Hippocampal formation (tissue), 2 donors: ENCODE measurements at regions not wholly inside any gene's neighbourhood (a gene's known extent, or its start where the extent isn't known, plus 50 kb on each side); places are given as distances from the start of the nearest gene placed in this dataset.

ENCODE experiments used
- DNase-seq, 2 donors: peaks; one replicate each; lab custom pipeline; 2025; lab: John Stamatoyannopoulos, UW

DNA sequence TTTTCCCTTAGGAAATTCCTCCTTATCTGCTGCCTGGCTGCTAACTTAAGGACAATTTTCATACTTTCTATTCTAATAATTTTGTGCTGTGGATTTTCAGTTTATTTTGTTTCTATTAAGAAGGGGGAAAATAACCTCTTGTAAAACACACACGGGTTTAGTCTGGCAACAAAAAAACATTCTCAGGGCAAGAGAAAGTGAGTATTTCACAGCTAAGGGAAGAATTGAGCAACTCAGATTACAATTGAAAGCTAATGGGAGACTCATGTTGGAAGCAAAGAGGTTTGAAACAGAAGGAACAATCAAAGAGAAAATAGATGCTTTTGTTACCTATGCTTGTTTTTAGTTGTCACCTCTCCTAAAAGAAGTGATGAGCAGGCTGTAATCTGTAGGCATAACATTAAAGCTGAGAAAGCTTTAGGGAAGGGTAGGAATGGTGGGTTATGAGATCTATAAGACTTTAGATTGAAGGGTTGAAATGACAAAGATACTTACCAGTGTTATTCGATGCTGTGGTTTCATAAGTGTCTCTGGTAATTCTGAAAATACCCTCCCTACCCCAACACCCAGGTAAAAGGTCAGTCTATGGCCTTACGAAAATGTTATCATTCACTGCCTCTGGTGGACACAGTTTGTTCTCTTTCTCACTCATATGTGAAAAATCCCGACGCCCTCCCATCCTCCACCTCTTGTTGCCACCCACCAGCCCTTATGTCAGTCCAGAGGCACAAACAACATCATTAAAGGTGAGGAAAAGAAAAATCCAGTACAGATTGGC, 510.9 kb downstream of the TXNL1 start:
- DNase-seq = no peak

DNA sequence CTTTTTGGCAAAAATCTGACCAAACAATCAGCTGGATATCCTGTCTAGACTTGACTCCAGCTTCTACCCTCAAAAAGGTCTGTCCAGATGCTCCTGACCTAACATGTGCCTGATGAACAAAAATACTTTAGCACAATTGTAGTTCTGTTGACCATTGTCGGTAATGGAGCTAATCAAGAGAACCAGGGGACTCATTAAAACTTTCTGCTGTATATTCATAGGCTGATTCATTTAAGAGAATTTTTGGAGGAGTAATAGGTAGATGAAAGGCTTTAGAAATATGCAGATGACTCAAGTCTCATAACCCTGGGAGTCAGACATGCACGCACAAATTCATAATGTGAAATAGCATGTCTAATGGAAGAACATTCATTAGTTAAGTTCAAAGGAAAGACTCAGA, 514.2 kb downstream of the TXNL1 start:
- DNase-seq = no peak

DNA sequence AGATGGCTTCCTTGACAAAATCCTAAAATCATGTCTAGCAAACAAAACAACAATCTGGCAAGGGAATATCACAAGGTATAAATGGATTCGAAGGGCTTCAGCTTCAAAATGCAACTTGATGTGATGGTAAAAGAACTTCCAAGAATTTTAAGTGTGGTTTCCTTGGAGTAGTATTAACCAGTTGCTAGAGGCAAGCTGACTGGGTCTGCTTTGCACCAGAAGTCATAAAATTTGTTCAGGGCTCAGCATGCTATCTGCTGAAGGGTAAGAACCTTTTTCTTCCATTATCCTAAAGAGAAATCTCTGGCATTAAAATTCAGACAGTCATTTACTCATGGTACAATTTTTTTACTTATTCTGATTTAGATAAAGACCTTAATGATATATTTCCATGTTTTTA, 516.7 kb downstream of the TXNL1 start:
- no peak for DNase-seq

DNA sequence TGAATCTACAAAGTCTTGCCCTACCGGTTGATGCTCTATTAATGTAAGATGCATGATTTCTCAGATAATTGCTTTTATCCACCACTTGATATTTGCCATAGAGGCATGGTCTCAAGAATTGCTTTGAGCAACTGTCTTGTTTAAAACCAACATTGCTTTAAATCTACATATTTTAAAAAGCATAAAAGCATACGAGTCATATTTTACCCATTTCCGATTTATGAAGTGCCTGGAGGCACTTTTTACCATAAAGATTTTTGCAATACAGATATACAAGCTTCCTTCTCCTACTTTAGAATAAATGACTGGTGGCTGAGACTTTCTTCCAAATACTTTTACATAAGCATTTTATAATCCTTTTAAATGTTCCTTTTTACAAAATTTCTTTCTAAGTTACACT, 517.6 kb downstream of the TXNL1 start:
- no peak for DNase-seq

DNA sequence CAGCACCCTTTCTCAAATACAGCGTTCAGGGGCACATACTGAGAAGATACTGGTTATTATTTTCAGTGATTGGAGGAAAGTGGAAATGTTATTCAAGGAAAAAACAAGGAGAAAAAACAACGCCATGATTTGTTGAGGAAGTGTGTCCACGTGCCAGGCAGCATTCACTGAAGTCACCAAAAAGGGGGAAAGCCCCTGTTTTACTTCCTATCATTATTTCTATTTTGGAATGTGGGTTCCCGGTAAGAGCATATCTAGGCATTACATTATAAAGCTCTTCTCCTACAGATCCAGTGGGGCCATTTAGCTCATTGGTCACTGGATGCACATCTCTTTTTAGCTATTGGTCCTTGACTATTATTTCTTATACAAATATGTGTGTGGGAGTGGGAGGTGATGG, 518.7 kb downstream of the TXNL1 start:
- DNase-seq = no peak

DNA sequence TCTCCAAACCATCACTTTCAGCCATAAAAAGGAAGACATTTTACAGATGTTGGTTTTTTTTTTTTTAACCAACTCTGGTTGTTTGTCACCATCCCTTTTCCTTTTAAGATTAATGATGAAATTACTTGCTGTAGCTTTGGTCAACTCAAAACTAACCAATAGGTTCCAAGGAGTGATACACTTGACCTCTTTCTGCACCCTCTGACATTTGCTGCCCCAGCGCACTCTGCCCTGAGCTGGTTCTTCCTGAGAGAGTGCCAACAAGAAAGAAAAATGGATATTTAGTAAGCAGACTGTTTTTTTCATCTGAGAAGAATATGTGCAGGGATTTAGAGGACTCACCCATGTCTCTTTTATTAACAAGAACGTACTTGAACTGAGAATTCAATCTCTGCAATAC, 520.0 kb downstream of the TXNL1 start:
- DNase-seq = no peak

DNA sequence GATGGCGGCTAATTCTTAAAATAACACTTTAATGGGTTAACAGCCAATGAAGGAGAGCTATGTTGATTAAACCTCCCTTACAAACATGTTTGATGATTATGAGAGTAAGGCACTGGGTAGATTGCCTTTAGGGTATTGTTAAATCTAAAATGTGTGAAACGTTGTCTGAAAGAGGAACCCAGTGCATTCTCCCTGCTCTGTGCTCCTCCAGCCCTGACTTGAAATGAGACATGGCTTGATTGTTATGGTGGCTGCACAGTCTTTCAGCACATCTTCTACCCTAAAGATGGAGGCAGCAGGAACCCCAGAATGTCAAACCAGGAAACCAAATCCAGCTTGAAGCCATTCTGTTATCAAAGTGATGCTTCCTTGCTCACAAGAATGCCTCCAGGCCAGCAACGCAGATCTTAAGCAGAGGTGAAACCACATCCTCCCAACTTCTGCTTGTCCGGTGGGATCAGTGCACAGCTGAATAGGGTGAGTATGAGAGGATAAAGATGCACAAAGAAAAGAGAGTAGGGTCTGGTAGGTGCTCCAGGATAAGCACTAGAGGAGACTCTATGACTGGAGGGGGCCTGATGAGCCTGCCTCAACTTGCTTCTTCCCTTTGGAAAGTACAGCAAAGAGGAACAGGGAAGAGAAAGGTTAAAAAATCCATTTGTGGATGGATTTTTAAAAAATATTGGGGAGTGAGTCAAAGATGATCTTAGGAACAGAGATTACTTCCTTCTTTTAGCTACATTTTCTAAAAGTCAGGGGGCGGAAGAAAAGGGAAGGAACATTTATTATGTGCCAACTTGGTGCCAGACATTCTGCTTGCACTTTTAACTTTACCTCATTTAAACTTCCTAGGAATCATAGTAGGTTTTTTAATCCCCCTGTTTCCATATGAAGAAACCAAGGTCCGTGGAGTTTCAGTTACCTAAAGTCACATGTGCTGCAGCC, 523.0 kb downstream of the TXNL1 start:
- DNase-seq = no peak

DNA sequence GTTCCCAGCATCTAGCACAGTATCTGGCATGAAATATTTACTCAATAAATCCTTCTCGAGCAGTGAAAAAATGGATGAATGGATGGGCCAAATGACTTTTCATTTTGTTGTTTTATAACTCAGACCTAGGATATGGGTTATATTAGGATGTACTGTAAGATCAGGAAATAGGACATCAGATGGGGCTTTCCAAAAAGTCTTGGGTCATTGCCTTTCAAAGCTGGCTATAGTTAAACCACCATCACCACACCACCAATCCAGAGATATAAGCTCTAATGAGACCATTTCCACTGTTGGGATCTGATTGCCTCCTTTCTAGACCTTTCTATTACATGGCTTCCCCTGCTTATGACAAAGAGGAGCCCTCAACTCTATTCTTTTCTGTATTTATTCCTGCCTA, 525.0 kb upstream of the TCF4 start:
- DNase-seq = no peak

DNA sequence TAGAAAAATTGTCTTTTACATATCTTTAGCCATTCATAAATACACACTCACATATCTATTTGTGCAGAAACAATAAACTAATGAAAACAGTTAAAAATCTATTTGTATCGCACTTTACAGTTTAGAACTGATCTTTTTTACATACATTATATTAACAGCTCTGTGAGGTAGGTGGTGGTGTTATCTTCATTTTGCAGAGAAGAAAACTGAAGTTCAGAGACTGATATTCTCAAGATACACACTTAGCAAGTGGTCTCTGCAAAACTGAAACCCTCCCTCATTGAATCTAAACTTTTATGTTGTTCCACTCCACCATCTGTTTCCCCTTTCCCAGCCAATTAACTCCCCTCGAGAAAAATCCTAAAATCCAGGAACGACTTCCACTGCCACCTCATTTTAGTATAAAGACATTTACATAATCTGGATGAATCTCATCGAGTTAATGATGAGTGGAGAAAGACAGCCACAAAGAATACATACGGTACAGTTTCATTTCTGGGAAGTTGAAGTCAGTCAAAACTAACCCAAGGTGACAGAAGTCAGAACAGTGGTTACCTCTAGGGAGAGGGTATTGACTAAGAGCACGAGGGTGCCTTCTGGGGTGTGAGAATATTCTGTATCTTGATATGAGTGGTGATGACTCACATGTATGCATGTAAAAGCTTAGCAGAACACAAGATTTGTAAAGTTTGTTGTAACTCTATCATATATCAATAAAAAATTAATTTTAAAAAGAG, 524.2 kb upstream of the TCF4 start:
- DNase-seq = no peak

DNA sequence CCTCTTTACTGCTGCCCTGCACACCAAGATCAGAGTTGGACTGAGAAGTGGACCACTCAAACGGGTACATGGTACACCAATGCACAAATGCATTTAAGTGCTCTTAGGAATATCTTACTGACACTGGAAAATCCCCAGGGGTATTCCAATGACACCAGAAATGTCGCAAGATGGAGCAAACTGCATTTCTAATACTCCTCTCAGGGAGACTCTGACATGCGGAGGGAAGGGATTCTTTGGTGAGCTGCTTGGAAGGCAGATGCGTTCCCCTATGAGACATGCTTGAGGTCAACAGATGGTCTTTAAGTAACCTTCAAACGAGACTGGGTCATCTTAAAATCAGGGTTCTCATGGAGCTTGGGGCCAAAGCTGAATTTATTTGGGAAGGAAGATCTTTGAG, 521.8 kb upstream of the TCF4 start:
- DNase-seq = no peak

DNA sequence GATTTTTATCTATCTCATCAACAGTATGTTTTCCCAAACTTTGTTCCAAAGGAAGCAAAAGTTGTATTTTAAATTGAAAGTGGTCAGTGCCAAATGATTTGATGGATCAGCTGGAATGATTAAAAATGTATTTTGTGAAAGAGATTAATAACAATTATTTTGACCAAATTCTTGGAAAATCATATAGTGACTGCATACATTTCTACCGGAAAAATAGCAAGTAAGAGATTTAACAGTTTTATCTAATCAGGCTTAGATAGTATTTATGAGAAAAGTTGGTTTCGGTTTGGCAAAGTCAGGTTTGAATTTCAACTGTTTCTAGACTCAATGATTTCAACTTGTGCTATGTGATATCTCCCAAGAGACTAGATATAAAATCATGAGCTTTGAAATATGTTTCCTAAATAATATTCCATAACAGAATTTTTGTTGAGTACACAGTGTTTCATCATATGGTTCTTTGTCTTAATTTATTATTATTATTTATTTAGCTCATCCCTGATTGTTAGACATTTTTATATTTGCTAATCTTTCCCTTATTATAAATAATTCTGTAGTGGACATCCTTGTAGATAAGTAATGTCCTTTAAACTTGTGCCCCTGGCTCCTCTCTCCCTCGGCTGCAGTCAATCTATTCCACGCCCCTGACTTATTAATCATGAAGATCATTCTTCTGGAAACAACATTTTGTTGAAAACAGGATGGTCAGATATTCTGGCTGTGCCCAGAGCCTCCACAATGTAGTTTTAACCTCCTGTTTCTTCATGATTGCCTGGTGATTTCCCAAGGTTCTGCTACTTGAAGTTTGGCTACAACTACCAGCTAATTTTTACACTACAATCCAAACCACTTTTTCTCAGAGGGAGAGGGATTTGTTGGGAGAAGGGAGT, 520.7 kb upstream of the TCF4 start:
- no peak for DNase-seq

DNA sequence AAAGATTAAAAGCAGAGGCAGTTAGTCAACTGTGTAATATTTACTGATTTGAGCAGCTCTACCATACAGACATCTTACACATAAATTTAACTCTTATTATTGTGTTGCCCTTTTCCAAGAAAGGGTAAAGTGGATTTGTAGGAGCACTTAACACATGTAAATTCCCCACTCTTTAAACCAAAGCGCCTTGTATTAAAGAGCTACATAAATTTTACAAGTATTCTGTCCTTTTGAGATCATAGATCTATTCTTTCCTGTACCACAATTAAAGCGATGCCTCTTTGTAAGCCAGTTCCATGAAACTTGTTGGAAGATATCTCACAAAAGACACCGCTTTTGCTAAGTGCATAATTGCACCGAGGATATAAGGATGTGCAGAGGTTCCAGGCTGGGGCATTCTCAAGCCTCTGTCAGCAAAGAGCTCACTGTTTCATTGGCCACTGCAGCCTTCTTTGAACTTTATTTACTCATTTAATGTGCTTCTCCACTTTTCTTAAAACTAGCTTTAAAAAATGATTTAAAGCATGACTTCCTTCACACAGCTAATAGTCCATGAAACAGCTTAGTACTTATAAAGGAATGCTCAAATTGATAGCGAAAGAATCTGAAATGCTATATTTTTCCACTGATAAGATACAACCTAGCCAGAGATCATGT, 520.0 kb upstream of the TCF4 start:
- no peak for DNase-seq

DNA sequence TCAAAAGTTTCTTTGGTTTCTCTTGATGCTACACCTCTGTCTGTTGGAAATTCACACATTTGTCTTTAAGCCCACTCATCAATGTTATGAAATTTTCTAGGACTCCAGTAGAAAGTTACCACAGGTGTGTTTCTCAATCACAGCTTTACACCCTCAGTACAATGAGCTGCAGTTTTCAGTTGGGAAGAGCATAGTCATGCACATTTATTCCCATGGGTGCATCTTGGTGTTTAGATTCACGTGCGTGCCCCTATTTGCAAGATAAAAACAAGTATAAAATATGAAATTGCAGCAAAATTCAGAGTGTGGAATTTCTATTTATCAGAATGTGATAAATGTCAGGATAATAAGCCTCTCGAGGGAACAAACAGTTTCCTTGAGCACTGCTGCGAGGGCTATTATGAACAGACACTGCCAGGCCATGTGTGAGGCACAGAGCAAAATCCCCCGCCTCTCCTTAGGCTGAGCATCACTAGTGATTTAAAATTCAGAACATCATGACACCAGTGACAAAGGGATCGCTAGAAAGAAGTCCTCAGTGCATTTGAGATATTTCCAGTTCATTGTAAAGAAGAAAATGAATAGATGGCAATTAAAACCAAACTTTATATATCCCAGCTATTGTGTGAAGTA, 512.2 kb upstream of the TCF4 start:
- no peak for DNase-seq

DNA sequence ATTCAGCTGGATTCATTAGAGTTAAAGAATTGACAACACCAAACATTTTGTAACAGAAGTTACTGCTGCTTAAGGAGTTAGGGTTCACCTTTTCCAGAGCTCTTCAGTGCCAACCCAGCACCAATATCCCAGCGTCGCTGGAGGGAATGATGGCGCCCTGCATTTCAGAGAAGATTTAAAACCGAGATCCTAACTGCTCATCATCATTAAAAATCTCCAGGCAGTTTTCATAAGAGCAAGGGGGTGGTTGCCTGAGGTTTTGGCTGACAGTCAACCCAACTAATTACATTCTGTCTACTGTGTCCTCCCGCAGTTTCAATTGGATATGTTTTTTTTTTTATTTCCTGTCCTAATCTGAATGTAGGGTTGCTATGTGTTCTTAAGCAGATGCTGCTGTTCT, 509.6 kb upstream of the TCF4 start:
- no peak for DNase-seq

DNA sequence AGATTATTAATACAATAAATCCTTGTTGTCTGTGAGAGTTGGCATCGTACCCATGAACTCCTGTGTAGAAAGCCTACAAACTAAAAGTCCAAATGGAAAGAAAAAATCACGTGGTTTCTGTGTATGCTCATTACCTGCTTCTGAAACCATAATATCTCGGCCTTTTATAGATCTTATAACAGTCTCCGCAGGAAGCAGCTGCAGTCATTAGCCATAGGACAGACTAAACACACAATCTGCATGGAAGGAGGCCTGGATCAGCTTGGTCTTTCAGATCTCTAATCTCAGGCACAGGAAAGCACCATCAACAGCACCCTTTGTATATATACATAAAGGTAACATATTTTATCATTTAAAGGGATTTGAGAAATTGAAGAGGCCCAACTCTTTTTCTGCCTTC, 508.9 kb upstream of the TCF4 start:
- DNase-seq = no peak

DNA sequence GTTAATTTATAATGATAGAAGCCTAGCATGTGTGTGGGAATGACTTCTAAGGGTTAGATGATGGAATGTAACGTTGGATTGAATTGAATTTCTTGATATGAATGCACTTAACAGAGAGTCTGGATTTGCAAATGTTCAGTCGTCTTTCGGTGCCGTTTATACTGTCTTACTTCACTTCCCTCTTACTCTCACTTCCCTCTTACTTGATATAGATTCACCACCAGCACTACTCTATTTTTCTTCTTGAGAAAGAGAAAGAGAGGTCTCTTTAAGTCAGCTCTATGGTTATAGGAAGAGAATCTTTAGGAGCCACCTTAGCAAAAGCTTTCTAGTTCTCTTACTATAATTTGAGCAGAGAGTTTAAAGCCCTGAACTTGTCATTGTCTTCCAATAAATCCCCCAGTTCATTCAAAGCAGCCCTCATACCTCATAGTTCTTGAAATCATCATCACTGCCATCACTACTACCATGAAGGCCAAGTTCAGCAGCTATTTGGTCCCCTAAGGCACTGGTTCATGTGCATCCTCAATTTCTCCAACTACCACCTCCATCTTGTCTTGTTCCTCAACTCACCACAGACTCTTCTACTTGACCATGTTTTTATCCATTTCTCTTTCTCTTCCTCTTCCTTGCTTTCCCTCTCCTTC, 501.7 kb upstream of the TCF4 start:
- no peak for DNase-seq

DNA sequence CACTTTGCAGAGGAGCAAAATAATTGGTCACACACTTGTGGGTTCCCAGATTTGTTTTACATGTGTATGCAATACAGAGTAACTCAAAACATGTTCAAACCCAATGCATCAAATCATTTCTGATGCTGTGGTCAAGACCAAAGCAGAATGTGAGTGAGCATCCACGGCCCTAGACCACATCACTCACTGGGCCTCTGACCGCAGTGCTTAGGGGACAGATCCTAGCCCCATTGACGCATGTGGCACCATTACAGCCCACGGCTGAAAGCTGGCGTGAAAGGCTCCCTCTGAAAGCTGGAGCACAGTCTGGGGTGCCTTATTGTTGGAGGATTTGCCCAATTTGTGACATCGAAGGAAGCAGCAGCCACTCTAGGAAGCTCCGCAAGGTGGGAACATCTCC, 498.8 kb upstream of the TCF4 start:
- no peak for DNase-seq

DNA sequence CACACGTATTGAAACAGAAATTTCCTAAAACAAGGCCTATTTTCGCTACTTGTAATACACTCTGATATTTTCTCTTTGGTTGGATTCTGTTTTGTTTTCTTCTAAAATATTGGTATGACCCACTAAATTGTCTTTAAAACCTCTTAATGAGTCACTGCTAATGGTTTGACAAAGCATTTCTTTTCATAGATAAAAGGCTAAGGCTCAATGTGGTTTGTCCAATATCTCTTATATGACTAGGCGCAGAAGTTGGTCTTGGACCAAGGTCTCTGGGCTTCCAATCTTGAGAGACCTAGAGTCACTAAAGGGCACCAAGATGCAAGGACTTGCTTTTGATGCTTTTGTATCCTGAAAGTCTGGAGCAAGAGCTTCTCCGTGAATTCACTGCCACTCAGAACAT, 498.2 kb upstream of the TCF4 start:
- no peak for DNase-seq

DNA sequence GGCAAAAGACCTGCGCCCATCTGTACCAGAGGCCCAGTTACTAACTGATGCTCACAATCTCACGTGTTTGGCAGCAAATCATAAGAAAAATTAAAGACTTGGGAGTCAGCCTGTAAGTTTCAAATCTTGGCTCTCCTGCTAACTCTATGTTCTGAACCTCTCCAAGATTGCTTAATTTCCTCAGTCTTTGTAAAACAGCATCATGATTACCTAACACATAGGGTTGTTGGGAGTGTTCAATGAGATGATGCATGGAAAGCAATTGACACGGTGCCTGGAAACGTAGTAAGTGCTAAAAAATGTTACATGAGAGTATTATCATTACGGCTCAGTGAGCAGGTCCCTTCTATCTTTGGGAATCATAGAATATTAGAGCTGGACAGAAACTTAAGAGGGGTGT, 497.6 kb upstream of the TCF4 start:
- no peak for DNase-seq
